Lung (tissue), 11 donors: ENCODE measurements at regions not wholly inside any gene's neighbourhood (a gene's known extent, or its start where the extent isn't known, plus 50 kb on each side); places are given as distances from the start of the nearest gene placed in this dataset.

Experiments used
- ATAC-seq: fragments of 200-7000 bp; cut with Tn5 transposase; one replicate; pipeline ENCODE4 v1.9.1; 2020; ENCODE audit warnings: moderate number of reproducible peaks; ENCODE audit not compliant: insufficient read depth, low FRiP score
- DNase-seq, 3 donors: peaks; one replicate each; pipeline ENCODE4 v3.0.0-alpha.2; 2013 to 2017
- H3K27ac ChIP-seq, 2 donors: one replicate each; pipeline ENCODE4 v1.5.1; 2013; ENCODE audit warnings: mild to moderate bottlenecking in 2 of 2, moderate library complexity in 2 of 2, control low read depth in 1 of 2, inconsistent platforms in 1 of 2, low read depth in 1 of 2, low read length in 1 of 2
- H3K27me3 ChIP-seq, 3 donors: one replicate each; pipeline ENCODE4 v1.5.1; 2013; ENCODE audit warnings: low read length in 2 of 3; ENCODE audit not compliant: control insufficient read depth in 3 of 3, insufficient read depth in 3 of 3
- H3K36me3 ChIP-seq, 4 donors: one replicate each; pipeline ENCODE4 v1.5.1; 2013; ENCODE audit warnings: low read length in 4 of 4, mild to moderate bottlenecking in 1 of 4, moderate library complexity in 1 of 4; ENCODE audit not compliant: control insufficient read depth in 4 of 4, insufficient read depth in 4 of 4
- H3K4me1 ChIP-seq, 5 donors: one replicate each; pipeline ENCODE4 v1.5.1; 2013; ENCODE audit warnings: low read length in 5 of 5, mild to moderate bottlenecking in 2 of 5, moderate library complexity in 1 of 5; ENCODE audit not compliant: control insufficient read depth in 5 of 5, insufficient read depth in 5 of 5
- H3K4me3 ChIP-seq: one replicate; pipeline ENCODE4 v1.5.1; 2013; ENCODE audit warnings: mild to moderate bottlenecking, control low read depth, moderate library complexity
- H3K9ac ChIP-seq, 2 donors: one replicate each; pipeline ENCODE4 v1.5.1; 2013; ENCODE audit warnings: low read length in 2 of 2, control low read depth in 1 of 2; ENCODE audit not compliant: insufficient read depth in 1 of 2
- H3K9me3 ChIP-seq, 4 donors: one replicate each; pipeline ENCODE4 v1.5.1; 2013; ENCODE audit warnings: low read length in 3 of 4, mild to moderate bottlenecking in 1 of 4, moderate library complexity in 1 of 4; ENCODE audit not compliant: control insufficient read depth in 4 of 4, insufficient read depth in 3 of 4
- CTCF ChIP-seq: IDR thresholded peaks from 2 replicates; pipeline ENCODE4 v1.5.1; 2012; ENCODE audit warnings: mild to moderate bottlenecking; ENCODE audit errors: control extremely low read depth, extremely low read depth
- WGBS, 2 donors: extraction: QIAGEN DNeasy Blood & Tissue Kit; methylation state at CpG; one replicate each; pipeline ENCODE4 v1.1.7; 2013; 5-methylcytosine and 5-hydroxymethylcytosine counted together
- donor health status: control.
- donor health status: control.
- donor health status: Bipolar disorder and iron deficiency.
- donor health status: healthy.
- donor health status: DM: yes; HTN: yes; CAD: no.

- 82% methylated on average over 4 of the region's 4 CpGs for WGBS, 2 donors
- no peak for TF ChIP-seq CTCF
- H3K36me3 ChIP-seq = no peaks in the 10 kb centered on the region
Observed at GRCh38 chr16:59236804-59237458, 502.8 kb upstream of the GOT2 start.

DNA sequence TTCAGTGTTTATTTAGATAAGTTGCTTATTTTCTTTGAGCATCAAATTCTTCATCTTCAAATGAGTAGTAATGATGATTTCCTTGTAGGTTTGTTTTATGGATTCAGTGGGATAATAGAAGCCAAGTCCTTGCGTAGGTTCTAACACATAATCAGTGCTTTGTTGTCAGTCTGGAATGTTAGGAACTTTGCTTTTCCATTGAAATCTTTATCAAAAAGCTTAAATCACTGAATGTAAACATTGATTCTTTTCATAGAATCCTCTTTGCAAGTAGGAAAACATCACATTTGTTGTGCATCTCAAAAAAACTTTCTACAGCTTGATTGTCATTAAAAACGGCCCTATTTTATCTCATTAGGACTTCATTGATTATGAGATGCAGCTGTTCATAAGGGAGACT is 490.3 kb upstream of the GOT2 start:
- no peaks in the 10 kb centered on the region for H3K27me3 ChIP-seq
- no peak overlapping the region for H3K9ac ChIP-seq
- H3K4me1 ChIP-seq = peaks cover 0 to 29% (median 2%) of the 10 kb centered on the region in 5 donors
- 64 to 81% methylated on average over 2 of the region's 2 CpGs for WGBS, 2 donors
- TF ChIP-seq CTCF = no peak
- H3K36me3 ChIP-seq = no peaks in the 10 kb centered on the region
- no peaks in the 10 kb centered on the region for H3K9me3 ChIP-seq
- no peak overlapping the region for H3K27ac ChIP-seq
- peak in 2 of 3 donors; percentile 69 to 76 for DNase-seq
- H3K4me3 ChIP-seq = no peak overlapping the region
- no peak for ATAC-seq

More at GRCh38 chr16:59236804-59237458, 502.8 kb upstream of the GOT2 start:
- Histone ChIP-seq H3K27ac (no peak overlapping the region), H3K4me1 (peaks cover 0 to 4% (median 0%) of the 10 kb centered on the region in 5 donors), H3K9me3 (no peaks in the 10 kb centered on the region), H3K9ac (no peak overlapping the region), H3K27me3 (no peaks in the 10 kb centered on the region), H3K4me3 (no peak overlapping the region)
- DNase-seq (no peak), ATAC-seq (no peak)

DNA sequence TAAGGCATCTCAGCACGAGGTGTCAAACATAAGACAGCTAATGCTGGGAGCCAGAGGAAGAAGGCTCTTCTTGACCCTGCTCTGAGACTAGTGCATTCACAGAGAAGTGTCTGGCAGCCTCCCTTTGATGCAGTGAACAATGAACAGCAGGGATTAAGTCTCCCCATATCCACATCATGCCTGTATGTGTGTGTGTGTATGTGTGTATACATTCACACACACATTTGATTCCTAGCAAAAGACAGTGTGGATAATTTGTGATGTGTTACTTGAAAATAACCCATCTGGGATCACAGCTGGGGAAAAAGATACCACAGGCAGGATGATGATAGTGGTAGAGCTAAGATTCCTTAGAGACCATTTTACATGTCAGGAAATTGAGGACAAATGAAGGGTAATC is 485.9 kb upstream of the GOT2 start:
- Histone ChIP-seq H3K27ac (no peak overlapping the region), H3K4me1 (peaks cover 0 to 29% (median 1%) of the 10 kb centered on the region in 5 donors), H3K9me3 (no peaks in the 10 kb centered on the region), H3K4me3 (no peak overlapping the region), H3K27me3 (no peaks in the 10 kb centered on the region), H3K9ac (no peak overlapping the region), H3K36me3 (no peaks in the 10 kb centered on the region)
- ATAC-seq (no peak), DNase-seq (peak; percentile 35 to 78 (median 65))
- WGBS, 2 donors = 47 to 67% methylated on average over 1 of the region's 1 CpG
- TF ChIP-seq CTCF = no peak

GRCh38 chr16:59216291-59216690 is 482.2 kb upstream of the GOT2 start:
- no peak for TF ChIP-seq CTCF
- DNase-seq (no peak), ATAC-seq (no peak)
- Histone ChIP-seq H3K4me1 (peaks cover 0 to 14% (median 0%) of the 10 kb centered on the region in 5 donors), H3K9ac (no peak overlapping the region), H3K27ac (no peak overlapping the region), H3K4me3 (no peak overlapping the region), H3K36me3 (no peaks in the 10 kb centered on the region), H3K27me3 (no peaks in the 10 kb centered on the region), H3K9me3 (no peaks in the 10 kb centered on the region)
- 82 to 87% methylated on average over 3 of the region's 3 CpGs for WGBS, 2 donors
